Bone marrow (tissue), 2 donors: ENCODE measurements at regions not wholly inside any gene's neighbourhood (a gene's known extent, or its start where the extent isn't known, plus 50 kb on each side); places are given as distances from the start of the nearest gene placed in this dataset.
A peak's percentile ranks its signal among the peaks of the same experiment; 100 is the strongest.

ENCODE experiments used
- DNase-seq, 2 donors: peaks; one replicate each; lab custom pipeline; 2025; lab: John Stamatoyannopoulos, UW

DNA sequence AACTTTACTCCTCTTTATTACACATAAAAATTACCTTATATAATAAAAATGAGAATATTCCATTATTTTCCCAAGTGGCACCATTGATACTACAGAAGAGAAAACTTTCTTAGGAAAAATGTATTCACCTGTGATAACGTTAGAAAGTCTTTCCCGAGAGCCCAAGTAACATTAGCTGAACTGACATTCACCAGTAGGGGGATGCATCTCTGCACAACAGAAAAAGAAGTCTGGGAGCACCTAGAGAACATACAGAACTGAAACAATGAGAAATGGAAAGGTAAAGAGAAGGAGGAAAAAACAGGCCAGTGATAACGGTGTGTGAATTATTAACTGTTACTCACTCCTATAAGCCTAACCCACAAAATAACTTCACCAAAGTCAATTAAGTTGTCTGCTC lies 423.3 kb downstream of the CENPC start:
- DNase-seq = no peak

DNA sequence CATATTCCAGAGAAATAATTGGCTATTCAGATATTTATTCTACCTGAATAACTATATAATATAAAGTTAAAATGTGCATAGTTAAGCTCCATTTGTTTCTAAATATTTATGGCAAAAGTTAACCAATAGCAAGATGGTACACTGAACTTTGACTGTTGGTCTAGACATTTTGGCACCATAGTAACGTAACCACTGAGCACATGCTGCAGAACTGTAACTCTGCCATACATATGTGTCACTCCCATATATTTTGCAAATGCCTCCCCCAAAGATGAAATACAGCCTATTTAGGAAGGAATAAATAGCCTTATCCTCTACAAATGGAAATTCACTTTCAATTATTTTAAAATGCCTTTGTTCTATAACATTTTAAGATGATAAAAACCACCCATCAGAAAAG lies 424.9 kb downstream of the CENPC start:
- DNase-seq = no peak

DNA sequence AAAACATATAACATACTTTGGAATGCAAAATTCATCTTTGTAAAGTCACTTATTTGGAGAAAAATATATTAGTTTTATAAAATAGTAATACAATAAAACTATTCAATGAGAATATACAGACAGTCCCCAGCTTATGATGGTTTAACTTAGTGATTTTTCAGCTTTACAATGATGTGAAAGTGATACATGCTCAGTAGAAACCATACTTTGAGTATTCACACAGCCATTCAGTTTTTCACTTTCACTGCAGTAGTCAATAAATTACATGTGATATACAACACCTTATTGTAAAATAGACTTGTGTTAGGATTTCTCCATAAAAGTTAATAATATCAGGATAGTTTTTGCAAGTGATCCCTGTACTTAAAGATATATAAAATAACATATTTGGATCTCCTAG lies 436.0 kb downstream of the CENPC start:
- no peak for DNase-seq

DNA sequence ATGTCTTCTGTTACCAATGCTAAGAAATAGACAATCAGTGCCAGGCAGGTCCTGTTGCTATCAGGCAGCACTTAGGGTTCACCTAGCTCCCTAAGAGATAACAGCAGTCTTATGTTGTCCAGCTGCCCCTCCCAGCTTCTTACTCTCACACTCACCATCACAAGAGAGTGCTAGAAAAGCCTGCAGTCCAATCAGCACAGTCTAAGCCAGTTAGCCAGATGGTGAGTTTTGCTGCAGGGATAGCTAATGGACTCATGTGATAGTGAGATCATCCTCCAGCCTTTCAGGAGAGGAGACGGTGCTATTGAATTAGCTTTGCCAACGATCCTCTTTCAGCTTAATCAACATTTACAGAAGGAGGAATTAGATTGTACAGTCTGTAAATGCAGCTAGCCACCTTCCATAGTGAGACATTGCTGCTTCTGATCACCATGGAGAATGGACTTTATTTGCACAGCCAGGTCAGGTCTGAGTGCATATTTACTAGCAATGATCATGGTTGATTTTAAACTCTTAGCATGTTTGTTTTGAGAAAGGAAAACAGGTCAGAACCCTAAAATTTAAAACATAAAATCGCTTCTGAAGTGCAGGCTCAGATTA lies 438.3 kb downstream of the CENPC start:
- no peak for DNase-seq

DNA sequence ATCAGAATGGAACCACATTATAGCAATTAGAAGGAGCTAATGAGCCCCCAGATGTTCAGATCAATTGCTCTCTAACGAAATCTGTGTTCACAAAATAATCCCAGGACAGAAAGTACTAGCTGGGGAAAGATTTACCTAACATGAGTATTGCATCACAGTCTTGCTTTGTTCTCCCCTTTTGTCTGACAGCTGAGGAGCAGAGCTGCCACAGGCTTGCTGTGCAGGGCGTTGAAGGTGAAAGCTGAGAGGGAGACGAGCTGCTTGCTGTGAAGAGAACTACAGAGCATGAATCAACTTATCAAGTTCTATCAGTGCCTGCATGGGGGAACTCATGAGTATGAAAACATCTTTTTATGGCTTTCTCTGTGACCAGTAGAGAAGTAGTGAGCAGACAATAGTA lies 441.2 kb downstream of the CENPC start:
- no peak for DNase-seq

DNA sequence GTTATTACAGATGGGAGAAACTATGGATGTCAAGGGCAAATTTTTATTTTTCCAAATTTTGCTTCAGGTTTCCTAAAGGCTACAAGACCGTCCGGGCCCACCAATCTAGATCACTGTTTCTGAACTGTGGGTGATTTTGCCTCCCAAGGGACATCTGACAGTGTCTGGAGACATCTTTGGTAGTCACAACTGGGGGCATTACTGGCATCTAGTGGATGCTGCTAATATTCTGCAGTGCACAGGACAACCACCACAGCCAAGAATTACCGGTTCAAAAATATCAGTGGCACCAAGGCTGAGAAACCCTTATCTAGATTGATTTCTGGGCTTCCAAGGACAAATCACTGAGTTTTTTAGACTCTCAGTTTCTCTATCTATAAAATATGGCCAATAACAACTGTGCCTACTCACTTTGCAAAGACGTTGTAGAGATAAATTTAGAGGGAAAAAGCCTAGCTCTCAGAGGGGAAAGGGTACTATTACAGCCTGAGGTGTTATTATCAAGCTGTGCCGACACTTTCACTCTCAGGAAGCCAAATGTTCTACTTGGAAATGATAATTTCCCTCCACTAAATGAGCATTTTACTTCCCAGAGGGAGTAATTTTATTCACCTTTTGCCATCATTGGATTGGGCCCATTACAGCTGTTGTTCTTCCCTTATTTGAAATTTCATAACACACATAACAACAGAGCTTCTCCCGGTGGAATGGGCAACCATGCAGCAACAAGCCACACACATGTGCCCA lies 442.1 kb downstream of the CENPC start:
- DNase-seq = no peak

DNA sequence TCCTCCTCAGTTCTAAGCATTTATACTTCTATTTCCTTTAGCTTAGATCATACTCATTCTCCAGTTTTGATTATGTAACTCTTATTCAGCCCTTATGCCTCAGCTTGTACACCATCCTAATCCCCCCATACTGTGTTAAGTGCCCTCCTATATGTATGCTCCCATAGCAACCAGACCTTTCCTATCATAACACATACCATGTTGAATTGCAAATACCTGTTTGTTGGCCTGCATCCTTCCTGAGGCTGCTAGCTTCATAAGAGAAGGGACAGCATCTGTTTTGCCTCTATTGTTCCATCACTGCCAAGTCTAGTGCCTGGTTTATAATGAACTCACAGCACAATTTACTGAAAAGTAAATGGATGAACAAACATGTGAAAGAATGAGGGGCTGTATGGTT lies 443.7 kb downstream of the CENPC start:
- DNase-seq = no peak

DNA sequence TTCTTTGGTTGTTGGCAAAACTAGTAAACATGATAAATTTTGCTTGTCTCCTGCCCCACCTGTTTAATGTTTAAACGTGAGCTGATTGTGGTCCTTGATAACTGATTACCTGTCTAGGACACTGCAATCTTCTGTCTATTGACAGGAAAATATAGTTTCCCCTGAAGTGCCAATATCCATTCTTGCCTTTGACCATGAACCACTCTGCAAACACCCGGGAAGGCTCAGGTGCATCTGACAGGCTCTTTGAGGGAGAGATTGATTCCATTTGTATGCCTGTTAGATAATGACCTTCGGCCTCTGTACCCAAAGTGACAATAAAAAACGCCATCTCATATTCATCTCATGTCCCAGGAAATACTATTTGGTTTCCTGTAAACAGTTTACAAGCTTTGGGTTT lies 453.0 kb downstream of the CENPC start:
- no peak for DNase-seq

DNA sequence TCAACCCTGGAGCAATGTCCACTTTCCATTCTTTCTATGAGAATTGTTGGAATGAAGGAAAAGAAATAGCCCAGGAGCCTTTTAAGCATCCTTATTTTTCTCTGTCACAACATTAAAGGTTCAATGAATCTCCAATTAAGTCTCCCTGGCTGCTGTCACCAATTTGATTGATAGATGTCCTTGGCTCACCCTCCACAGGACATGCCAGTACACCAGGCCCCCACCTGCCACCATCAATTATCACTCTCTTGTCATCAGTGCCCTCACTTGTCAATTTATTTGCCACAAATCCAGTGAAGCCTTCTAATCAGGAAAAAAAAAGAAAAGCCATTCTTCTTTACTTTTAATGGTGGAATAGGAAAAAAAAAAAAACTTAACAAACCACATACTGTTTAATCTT lies 453.6 kb downstream of the CENPC start:
- no peak for DNase-seq

DNA sequence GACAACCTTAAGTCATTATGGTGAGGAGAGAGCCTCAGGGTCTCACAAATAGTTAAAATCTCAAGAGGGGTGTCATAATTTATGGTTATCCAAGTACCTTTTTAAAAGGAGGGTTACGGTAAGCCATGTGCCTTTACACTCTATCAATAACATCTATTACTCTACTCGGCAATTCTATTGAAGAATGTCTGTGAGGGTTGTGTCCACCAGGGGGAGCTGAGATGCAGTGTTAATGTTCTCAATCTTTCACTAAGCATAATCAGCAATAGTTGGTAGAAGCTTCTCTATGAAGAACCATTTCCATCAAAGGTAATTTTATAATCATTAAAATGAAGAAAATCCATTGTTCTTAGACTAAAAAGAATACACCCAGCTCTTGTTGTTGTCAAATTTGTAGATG lies 457.4 kb downstream of the CENPC start:
- DNase-seq = peak in 1 of 2 donors; percentile 20

DNA sequence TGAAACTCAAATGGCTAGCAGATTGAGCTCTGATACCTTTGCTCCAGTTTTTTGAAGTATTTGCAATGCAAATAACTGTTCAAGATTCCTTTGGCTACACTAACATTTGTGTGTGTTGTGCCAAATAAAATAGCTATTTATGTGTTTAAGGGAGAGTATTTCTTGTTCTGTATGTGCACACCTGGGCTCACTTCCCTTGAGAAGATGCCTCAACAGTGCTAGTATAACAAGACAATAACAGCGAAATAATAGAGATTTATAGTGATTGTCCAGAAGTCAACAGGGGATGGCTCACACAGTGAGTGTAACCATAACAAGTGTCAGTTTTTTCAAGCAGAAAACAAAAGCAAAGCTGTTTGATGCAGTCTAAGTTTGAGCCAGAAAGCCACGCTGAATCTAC lies 460.5 kb downstream of the CENPC start:
- DNase-seq = no peak

DNA sequence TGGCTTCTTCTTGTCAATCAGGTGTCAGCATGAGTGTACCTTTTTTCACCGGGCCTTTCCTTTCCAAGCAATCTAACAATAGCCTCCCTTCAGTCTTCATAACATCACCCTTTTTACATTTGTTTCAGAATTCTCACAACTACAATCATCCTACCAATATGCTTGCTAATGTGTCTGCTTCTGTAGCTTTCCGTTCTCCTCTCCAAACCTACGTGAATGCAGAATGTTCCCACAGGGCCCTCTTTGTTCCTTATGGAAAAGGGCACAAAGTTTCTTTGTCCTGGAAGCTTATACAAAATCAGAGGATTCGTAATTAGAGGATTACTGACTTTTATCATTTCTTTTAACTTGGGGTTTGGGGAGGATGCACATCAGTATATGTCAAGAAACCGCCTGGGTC lies 461.8 kb downstream of the CENPC start:
- DNase-seq = no peak

DNA sequence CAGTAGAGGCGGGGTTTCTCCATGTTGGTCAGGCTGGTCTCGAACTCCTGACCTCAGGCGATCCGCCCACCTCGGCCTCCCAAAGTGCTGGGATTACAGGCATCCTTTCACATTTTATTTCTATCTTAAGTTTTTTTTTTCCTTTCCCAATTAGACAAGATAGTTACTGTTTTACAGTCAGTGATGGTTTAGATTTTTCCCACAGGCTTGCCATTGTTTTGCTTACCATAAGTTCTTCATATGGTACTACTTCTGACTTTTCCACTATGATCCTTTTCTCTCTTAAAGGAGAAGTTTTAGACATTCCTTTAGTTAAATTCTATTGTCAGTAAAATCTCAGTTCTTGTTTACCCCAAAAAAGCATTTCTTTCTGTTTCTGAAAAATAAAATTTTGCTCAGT lies 462.6 kb downstream of the CENPC start:
- DNase-seq = no peak

DNA sequence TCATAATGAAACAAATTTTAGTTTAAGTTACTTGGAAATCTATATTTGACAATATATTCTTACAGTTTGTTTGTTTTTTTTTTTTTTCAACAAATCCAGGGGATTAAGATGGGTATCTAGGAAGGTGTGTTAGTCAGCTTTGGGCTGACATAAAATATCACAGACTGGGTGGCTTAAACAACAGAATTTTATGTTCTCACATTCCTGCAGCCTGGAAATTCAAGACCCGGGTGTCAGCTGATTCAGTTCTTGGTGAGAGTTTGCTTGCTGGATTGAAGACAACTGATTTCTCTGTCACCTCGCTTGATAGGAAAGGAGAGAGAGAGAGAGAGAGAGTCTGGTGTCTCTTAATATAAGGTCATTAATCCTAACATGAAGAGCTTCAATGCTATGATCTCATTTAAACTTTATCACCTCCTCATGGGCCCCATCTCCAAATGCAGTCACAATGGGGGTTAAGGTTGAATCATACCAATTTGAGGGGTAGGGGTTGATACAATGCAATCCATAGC lies 465.2 kb downstream of the CENPC start:
- DNase-seq = no peak

DNA sequence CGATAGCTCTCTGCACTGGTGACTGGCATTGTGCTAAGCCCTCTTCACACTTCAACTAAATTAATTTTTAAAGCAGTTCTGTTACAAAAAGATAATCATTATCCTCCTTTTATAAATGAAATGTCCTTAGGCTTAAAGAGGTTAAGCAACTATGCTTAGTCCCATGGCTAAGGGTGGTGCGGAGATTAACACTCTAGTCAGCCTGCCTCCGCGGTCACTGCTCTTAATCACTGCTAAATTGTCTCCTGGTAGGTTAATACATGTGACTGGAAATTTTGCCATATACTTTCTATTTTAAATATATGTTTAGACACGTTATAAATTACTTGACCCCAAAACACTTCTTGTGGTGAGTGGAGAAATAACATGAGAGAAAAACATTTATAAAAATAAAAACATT lies 473.7 kb downstream of the CENPC start:
- no peak for DNase-seq

DNA sequence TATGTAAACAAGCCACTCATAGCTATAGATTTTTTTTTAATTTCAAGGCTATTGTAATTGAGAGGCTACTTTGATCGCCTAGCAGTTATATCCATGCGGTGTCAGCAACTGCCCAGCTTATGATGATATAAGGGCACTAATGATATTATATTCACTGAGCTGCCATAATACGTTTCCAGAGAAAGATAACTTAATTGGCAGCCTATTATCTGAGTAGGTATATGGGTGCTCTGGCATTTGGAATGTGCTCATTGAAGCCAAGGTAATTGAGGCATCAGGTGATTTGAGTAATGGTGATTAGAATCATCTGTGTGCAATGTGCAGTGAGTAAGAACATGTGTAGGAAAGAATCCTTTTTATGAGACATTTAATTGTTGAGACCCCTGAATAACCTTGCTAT lies 490.0 kb downstream of the CENPC start:
- DNase-seq = no peak

DNA sequence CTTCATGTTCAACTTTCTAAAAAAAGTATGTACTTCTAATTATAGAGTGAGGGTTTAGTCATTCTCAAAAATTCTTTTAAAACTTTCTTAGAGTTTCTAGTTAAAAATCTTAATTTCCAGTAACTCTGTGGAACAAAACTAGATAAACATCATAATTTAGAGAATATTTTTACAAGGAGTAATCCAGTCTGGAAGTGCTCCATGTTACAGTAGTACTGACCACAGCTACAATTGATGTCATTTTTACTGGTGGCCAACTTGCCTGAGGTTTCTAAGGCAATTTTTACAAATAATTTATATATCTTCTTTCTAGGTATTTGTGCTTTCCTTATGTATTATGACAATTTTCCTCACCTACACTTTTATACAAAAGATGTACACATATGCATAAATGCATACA lies 490.4 kb downstream of the CENPC start:
- no peak for DNase-seq

DNA sequence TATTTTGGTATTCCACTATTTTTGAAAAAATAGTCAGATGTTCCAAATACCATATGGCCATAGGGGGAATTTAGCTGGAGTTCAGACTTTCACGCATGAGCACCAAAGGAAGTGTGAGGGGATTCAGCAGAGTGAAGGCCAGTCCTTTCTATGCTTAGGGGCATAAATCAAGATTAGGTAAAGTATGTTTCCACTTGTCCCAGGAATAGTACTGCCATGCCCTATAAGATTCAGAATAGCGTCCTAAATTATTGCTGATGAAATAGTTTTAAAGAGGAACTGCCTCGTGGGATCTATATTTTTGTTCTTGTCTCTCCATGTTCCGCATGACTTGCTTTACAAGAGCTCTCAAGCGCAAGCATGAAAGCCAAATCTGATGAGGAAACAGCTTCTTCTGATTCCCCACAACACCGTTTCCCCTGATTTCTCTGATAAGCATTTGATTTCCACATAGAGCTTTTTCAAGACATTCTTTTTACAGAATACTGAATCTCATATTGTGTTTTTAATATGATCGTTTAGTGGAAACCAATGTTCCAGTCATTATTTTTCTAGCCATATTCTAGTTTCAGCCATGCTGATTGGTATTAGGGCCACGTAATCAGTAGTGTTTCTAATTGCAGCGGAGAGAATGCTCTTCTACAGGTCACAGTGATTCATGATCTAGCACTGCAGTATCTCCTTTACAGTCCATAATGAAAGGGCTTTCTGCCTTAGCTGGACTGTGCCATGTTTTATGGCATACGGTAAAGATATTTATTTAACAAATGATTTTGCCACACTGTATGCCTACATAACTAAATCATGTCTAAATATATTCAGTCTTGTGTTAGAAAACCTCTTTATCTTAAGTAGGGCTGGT lies 492.3 kb downstream of the CENPC start:
- no peak for DNase-seq

DNA sequence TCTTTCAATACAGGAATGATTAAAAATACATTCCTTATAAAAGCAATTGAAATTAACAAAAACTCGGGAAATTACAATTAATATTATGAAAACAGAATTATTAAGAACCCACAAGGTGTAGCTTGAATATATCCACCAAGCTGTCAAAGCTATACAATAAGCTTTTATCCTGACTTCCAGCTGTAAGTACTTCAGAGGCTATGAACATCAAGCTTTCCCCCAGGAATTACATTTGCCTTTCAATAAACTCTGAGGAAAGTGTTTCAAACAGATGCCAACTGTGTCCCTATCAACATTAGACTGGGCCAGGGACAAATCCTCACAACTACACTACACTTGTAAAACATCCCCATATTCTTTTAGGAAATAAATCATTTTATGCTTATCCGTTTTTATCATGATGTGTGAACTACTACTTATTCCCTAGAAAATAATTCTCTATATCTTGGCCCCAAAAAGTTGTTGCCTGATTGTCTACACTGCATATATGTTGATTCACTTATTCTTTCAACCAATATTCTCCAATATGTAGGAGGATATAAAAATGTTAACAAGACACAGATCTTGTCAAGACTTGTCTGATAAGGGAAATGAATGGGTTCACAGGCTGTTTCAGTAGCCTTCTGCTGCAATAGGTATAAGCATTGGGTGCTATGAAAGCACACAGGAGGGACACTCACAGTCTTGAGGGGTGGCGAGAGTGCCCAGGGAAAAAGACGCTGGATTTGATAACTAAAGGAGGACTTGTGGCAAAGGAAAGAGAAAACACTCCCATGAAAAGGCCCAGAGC lies 494.1 kb downstream of the CENPC start:
- no peak for DNase-seq

DNA sequence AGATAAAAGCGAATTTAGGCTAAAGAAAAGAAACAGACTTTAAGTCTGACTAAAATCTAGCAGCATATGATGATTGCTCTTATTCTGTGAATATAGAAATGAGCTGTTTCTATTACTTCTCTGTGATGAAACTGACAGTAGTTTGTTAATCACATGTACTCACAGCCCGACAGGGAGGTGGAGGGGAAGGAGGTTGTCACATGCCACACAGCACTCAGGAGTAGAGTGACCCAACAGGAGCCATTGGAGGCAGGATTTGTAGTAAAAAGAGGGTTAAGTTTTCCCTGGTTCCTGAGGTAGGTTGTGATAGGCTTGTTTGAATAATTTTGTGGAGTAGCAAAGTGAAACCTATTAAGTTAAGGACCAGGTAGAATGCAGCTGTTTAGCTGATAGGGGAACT lies 495.9 kb downstream of the CENPC start:
- DNase-seq = no peak

DNA sequence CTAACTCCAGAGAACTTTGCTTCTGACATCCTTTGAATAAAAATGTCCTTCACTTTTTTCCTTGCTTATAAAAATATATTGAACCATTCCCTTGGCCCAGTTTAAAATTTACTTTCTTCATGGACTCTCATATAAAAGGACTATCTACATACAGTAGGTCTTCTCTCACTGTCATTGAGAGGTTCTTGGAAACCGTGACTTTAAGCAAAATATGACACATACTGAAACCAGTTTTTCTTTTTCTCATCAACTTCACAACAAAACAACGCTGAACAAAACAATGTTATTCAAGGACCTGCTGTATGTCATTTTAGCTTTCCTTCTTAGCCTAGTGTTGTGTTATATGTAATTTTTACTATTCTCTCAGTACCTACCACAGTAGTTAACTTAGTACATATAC lies 496.8 kb downstream of the CENPC start:
- no peak for DNase-seq

DNA sequence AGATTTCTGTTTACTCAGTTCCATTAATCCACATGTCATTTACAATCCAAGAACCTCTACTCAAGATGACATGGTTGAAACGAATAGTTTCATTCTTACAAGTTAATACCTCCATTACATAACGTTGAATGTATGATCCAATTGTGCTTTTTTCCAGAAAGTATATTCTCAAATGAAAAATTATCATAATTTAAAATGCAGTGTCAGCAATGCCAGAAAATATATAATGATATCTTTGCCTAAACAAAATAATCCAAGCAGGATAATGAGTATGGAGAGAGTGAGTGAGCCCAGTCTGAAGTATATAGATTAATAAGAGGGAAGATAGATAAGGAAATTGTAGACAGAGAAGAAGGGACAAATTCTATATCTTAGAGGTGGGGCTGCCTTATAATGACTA lies 505.0 kb downstream of the CENPC start:
- DNase-seq = no peak
